ENCODE measurements at regions not wholly inside any gene's neighbourhood (a gene's known extent, or its start where the extent isn't known, plus 50 kb on each side); places are given as distances from the start of the nearest gene placed in this dataset.

DNA sequence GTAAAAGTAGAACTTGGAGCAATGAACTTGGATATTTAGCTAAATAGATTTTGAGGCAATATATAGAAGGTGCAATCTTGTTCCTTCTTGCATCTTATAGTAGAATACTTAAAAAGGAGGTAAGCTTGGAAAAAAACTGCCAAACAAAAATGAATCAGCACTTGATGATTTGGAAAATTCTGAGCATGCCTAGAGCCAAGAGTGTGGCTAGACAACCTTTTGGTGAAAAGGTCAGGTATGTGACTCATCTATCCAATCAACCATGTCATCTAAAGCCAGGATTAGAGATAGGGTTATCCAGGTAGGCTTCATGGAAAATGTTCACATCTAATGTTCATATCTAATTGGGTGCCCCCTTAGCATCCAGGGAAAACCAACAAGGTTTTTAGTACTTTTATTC lies 515.0 kb downstream of the COL11A1 start:
- DNase-seq (ENCODE audit: low read depth), result no peak
- TF ChIP-seq, protein P1, sequence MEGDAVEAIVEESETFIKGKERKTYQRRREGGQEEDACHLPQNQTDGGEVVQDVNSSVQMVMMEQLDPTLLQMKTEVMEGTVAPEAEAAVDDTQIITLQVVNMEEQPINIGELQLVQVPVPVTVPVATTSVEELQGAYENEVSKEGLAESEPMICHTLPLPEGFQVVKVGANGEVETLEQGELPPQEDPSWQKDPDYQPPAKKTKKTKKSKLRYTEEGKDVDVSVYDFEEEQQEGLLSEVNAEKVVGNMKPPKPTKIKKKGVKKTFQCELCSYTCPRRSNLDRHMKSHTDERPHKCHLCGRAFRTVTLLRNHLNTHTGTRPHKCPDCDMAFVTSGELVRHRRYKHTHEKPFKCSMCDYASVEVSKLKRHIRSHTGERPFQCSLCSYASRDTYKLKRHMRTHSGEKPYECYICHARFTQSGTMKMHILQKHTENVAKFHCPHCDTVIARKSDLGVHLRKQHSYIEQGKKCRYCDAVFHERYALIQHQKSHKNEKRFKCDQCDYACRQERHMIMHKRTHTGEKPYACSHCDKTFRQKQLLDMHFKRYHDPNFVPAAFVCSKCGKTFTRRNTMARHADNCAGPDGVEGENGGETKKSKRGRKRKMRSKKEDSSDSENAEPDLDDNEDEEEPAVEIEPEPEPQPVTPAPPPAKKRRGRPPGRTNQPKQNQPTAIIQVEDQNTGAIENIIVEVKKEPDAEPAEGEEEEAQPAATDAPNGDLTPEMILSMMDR (IDR thresholded peaks at IDR 0.05; ENCODE audit: control insufficient read depth, extremely low read depth, insufficient read depth), result no peak
- no peak overlapping the region for H3K4me3 ChIP-seq (ENCODE audit: low read depth, low read length)

DNA sequence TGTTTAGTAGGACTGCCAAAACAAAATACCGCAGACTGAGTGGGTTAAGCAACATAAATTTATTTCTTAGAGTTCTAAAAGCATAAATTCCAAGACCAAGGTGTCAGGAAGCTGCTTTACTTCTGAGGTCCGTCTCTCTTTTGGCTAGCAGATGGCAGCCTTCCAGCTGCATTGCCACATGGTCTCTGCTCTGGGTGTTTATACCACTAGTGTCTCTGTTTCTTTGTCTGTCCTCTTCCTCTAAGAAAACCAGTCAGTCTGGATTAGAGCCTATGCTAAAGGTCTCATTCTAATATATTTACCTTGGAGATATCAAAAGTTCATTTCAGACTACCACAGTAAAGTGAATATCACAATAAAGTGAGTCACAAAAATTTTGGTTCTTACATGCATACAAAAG lies 519.8 kb downstream of the COL11A1 start:
- H3K4me3 ChIP-seq (ENCODE audit: low read depth, low read length), result no peak overlapping the region
- peak; percentile 86 for DNase-seq (ENCODE audit: low read depth)
- TF ChIP-seq, protein P1 (IDR thresholded peaks at IDR 0.05; ENCODE audit: control insufficient read depth, extremely low read depth, insufficient read depth), result no peak

DNA sequence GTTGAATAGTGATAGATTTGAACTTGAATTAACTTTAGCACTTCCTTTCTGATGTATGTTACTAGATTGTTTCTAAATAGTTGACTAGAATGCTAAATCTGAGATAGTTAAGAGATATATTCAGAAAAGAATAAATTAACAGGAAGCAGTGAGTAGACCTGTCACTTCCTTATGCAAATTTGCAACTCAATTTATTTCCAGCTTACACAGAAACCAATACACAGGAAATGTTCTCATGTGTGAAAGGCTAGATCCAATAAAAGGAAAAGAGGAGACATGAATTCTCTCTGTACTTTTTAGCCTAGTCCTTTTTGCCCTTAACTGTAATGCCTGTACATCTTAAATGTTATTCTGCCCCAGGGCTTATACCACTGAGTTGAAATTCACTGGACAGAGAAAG lies 522.3 kb downstream of the COL11A1 start:
- TF ChIP-seq, protein P1 (IDR thresholded peaks at IDR 0.05; ENCODE audit: control insufficient read depth, extremely low read depth, insufficient read depth), result no peak
- DNase-seq (ENCODE audit: low read depth), result no peak
- no peak overlapping the region for H3K4me3 ChIP-seq (ENCODE audit: low read depth, low read length)

- DNase-seq (ENCODE audit: low read depth), result no peak
- TF ChIP-seq, protein P1 (IDR thresholded peaks at IDR 0.05; ENCODE audit: control insufficient read depth, extremely low read depth, insufficient read depth), result no peak
- H3K4me3 ChIP-seq (ENCODE audit: low read depth, low read length), result no peak overlapping the region
Measured at GRCh38 chr1:102580806-102581205, 527.5 kb downstream of the COL11A1 start.

DNA sequence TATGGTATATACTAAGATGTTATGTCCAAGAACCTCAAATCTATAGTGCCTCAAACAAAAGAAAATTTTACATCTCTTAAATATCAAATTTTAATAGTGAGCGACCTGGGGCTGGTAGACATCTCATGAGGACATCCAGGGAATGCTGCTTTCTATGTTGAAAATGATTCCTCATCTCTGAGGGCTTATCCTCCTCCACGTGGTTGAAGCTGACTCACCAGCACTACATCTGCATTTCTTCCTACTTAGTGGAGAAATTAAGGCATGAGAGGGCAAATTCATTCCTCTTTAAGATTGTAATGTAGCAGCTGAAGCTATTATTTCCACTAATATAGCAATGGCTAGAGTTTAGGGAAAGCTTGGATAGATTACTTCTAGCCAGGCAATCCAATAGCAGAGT lies 529.5 kb downstream of the COL11A1 start:
- TF ChIP-seq, protein P1 (IDR thresholded peaks at IDR 0.05; ENCODE audit: control insufficient read depth, extremely low read depth, insufficient read depth), result no peak
- no peak overlapping the region for H3K4me3 ChIP-seq (ENCODE audit: low read depth, low read length)
- DNase-seq (ENCODE audit: low read depth), result no peak

- H3K4me3 ChIP-seq (ENCODE audit: low read depth, low read length), result no peak overlapping the region
- TF ChIP-seq, protein P1 (IDR thresholded peaks at IDR 0.05; ENCODE audit: control insufficient read depth, extremely low read depth, insufficient read depth), result no peak
- no peak for DNase-seq (ENCODE audit: low read depth)
Measured at GRCh38 chr1:102572637-102573036, 535.7 kb downstream of the COL11A1 start.

GRCh38 chr1:102566182-102566581 lies 542.1 kb downstream of the COL11A1 start:
- no peak for DNase-seq (ENCODE audit: low read depth)
- TF ChIP-seq, protein P1 (IDR thresholded peaks at IDR 0.05; ENCODE audit: control insufficient read depth, extremely low read depth, insufficient read depth), result peak; percentile 53
- H3K4me3 ChIP-seq (ENCODE audit: low read depth, low read length), result no peak overlapping the region
